ENCODE measurements at regions not wholly inside any gene's neighbourhood (a gene's known extent, or its start where the extent isn't known, plus 50 kb on each side); places are given as distances from the start of the nearest gene placed in this dataset.

DNA sequence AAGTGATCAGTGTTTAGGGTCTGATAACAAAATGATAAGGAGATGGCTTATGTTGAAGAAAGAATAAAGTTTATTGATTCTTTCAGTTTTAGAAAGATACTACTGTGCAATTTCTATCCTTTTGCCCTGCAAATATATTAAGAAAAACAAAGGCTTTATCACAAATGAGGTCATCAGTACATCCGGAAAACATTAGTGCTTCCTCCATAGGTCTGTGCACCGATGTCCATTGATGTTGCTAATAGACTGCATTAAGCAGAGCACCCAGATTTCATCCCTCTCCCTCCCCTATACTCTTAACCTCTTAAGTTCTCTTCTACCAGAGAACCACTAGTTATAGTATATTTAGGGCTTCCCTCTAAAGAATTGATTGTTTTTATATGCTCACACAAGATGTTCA, 53.7 kb upstream of the HHIP start:
- no peak for TF ChIP-seq EZH2 (IDR thresholded peaks at IDR 0.05; ENCODE audit: low read depth)
- TF ChIP-seq, protein P1, sequence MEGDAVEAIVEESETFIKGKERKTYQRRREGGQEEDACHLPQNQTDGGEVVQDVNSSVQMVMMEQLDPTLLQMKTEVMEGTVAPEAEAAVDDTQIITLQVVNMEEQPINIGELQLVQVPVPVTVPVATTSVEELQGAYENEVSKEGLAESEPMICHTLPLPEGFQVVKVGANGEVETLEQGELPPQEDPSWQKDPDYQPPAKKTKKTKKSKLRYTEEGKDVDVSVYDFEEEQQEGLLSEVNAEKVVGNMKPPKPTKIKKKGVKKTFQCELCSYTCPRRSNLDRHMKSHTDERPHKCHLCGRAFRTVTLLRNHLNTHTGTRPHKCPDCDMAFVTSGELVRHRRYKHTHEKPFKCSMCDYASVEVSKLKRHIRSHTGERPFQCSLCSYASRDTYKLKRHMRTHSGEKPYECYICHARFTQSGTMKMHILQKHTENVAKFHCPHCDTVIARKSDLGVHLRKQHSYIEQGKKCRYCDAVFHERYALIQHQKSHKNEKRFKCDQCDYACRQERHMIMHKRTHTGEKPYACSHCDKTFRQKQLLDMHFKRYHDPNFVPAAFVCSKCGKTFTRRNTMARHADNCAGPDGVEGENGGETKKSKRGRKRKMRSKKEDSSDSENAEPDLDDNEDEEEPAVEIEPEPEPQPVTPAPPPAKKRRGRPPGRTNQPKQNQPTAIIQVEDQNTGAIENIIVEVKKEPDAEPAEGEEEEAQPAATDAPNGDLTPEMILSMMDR (conservative IDR thresholded peaks at IDR 0.05), result no peak
